Neural cell (in vitro differentiated cells): ENCODE measurements at regions not wholly inside any gene's neighbourhood (a gene's known extent, or its start where the extent isn't known, plus 50 kb on each side); places are given as distances from the start of the nearest gene placed in this dataset.

ENCODE experiments used
- CTCF ChIP-seq: fragments of 450-650 bp; IDR thresholded peaks from 2 replicates; pipeline ENCODE4 v1.5.1; 2014; ENCODE audit warnings: antibody characterized with exemption, mild to moderate bottlenecking, moderate library complexity; ENCODE audit not compliant: poor library complexity, severe bottlenecking
- EP300 ChIP-seq: fragments of 450-650 bp; conservative IDR thresholded peaks from 2 replicates; pipeline ENCODE4 v1.6.1; 2014; ENCODE audit warnings: antibody characterized with exemption, mild to moderate bottlenecking, moderate library complexity; ENCODE audit not compliant: poor library complexity, severe bottlenecking
- EZH2 ChIP-seq: fragments of 200-600, 300-800 bp; shearing (Covaris generic), sonication (generic); IDR thresholded peaks from 2 replicates; pipeline ENCODE4 v1.6.1; 2014; ENCODE audit warnings: antibody characterized with exemption, low read length, borderline replicate concordance, mild to moderate bottlenecking; ENCODE audit not compliant: insufficient read depth, poor library complexity, severe bottlenecking
- RAD21 ChIP-seq: fragments of 450-650 bp; conservative IDR thresholded peaks from 2 replicates; pipeline ENCODE4 v1.6.1; 2014; ENCODE audit warnings: antibody characterized with exemption, mild to moderate bottlenecking, moderate library complexity

DNA sequence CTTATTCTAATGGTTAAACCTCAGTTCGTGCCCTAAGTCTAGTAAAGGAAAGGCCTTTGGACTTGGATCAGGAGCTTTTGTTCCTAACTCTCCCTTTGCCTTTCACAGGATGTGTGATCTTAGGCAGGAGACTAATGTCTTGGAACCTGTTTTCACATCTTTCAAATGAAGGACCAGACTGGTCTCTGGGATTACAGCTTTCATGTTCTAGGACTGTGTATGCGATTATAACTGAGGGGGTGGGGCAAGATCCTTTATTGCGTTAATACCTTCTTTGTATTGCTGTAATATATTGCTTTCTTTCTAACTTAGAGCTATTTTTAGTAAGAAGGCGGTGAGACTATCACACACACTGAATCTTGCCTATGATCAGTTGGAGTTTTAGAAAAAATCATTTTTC lies 368.1 kb downstream of the RPRM start:
- TF ChIP-seq CTCF, result no peak
- no peak for TF ChIP-seq EP300
- TF ChIP-seq RAD21, result no peak
- TF ChIP-seq EZH2, result no peak
